ENCODE measurements at regions not wholly inside any gene's neighbourhood (a gene's known extent, or its start where the extent isn't known, plus 50 kb on each side); places are given as distances from the start of the nearest gene placed in this dataset.

DNA sequence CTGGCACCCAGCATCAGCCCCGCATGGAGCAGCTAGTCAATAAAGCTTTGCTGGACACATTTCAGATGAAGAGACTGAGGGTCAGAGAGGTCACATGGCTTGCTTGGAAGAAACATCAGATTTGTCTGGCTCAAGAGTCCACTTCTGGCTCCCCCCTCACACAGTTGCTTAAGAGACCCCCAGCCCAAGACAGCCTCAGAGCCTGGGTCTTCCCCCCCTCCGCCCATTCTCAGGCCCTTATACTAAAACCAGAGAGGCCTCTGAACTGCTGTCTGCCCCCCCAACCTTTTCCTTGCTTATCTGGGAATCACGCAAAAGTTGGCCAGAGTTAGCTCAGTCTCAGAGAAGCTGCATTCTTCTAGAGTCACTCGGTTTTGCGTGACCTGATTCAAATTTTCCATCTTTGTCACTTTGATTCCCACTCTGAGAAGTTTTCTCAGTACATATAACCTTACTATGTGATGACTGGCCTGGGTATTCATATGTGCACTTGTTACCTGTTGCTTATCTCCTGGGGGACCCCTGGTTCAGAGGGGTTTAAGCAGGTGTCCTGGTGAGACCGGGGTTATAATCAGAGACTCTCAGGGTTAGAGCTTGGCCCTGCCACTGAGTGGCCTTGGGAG lies 145.4 kb upstream of the IER5L start:
- DNase-seq: no peak

GRCh38 chr9:129322641-129323375 lies 144.7 kb upstream of the IER5L start:
- DNase-seq: no peak

DNA sequence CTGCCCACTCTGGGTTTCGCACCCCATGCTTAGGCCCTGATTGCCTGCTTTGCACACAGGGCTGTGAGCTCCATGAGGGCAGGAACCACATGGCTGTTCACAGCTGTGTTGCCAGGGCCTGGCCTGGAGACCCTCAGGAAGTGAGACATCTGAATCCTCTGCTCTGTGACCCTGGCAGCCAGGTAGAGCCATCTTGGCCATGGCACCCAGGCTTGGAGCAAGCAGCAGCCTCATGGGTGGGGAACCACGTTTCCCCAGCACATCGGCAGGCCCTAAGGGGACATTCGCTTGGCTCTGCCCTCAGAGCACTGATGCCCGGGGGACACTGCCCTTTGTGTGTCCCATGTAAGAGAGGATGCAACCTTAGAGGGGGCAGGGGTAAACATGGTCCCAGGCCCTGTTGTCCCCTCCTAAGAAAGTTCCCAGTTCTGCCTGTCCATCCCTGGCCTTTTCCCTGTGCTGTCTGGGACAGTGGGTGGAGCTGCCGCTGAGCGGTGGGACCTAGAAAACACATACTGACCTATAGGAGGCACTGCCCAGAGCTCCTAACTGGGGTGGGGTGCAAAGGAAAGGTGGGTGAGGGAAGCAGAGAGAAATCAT lies 144.1 kb upstream of the IER5L start:
- no peak for DNase-seq

DNA sequence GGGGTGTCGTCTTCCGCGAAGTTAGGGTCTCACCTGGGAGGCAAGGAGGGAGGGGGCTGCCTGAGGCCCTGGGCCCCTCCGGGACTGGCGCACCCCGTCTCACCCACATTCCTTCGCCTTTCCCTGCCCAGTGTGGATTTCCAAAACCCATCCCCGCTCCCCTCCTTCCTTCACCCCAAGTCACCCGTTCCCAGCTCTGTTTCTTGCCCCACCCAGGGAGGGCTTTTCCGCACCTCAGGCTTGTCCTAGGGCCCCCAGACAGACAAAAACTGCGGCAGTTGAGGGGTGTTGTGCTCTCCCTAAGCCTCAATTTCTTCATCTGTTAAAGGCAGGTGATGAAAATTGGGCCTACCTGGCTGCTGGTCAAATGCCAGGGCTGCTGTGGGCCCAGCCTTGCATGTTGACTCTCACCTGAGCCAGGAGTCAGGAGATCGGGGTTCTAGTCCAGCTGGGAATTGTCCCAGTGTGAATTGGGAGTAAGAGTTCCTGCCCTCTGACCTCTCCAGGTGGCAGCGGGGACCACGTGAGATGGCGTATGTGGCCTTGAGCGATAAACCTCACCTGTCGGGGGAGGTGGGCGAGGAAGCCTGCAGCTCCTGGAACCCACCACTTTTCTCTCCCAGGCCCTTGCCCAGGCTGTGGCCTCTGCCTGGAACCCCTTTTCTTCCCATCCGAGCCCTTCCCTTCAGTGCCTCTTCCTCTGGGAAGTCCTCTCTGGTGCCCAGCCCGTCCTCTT lies 143.4 kb upstream of the IER5L start:
- DNase-seq: no peak

GRCh38 chr9:129320575-129321285 lies 142.7 kb upstream of the IER5L start:
- peak; percentile 91 for DNase-seq

DNA sequence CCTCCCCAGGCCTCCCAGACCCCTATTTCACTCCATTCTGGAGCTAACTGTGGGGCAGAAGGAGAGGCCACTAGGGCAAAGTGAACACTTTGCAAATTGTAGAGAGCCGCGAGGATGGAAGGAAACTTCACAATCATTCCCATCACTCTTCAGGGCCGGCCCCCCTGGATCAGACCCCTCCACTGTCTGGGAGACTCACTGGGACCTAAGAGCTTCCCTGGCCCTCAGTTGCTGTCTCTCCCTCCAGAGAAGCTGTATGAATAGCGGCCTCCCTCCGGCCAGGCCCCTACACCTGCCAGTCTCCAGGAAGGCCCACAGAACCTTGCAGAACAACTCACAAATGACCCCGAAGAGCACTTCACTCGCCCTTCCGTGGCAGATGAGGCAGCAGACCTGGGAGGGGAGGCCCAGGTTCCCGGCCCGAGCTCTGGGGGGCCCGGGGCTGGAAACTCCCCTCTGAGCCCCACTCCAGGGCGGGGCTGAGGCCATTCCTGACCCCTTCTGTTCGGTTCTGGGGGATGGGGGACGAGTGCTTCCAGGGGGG lies 141.9 kb upstream of the IER5L start:
- peak; percentile 61 for DNase-seq

DNA sequence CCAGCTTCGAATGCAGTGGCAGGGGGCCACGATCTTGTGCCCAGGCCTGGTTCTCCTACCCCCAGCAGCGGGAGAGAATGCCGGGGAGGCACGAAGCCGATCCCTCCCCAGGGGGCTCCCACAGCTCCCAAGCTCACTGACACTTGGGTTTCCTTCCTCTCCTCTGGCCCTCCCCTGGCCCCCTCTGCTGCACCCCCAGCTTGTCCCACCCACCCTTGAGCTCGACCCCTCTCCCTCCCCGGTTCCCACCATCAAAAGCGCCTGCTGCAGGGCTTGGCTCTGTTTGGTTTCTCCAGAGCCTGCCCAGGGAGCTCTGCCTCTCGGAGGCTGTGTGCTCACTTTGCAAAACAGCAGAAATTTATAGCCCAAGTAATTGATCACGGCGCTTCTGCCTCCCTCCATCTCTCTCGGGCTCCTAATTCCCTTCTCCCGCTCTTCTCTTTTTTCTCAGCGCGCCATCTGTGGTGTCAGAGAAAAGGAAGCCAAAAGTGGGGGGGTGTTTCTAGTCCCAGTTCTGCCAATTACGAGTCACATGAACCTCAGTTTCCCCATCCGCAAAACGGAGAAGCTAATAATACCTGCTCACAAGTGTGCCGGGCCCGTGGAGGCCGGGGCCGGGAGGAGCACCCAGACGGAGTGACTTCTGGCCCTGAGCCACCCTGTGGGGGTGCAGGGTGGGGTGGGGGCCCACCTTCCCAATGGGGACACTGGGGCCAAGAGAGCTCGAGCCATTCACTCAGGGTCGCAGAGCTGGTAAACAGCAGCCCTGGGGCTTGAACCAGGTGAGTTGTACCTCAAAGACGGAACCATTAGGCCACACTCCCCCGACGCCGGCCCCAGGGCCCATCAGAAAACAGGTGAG lies 141.2 kb upstream of the IER5L start:
- no peak for DNase-seq

DNA sequence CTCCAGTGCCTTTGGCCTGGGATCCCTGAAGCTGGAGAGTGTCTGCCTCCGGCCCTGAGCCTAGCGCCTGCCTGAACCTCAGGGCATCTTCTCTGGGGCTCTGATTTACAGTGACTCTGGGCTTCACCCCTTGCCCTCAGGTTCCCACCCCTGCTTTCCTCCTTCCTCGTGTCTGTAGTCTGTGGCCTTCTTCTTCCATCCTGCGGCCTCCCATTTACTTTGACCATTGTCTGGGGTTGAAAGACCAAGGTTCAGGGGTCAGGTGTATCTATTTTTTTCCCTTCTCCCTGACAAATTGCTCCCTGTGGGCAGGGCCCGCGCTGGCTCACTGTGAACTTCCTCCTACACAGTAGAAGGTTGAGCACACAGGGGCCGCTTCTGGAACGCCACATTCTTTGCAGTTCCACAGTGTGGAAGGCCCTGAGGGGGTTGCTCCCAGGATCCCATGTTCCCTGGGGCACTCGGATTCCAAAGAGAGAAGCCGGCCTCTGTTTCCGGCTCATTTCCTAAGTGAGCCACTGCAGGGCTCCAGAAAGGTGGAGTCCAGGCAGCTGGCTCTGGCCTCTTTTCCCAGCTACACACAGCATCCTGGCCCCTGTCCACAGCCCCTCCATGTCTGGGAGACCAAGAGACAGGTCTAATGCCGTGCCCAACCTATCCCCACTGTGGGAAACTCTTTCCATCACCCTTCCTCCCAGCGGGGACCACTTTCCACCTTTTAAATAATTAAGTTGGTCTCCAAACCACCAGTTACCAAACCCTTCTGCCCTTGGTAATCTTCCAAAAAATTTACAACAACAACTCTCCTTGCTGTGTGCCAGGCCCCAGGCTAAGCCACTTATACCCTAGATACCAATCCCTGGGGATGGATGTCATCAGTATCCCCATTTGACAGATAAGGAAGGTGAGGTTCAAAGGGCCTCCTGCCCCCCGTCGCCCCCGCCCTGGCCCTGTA lies 140.3 kb upstream of the IER5L start:
- no peak for DNase-seq

GRCh38 chr9:129317179-129318011 lies 139.3 kb upstream of the IER5L start:
- DNase-seq: peak; percentile 75

GRCh38 chr9:129316281-129317030 lies 138.4 kb upstream of the IER5L start:
- no peak for DNase-seq

DNA sequence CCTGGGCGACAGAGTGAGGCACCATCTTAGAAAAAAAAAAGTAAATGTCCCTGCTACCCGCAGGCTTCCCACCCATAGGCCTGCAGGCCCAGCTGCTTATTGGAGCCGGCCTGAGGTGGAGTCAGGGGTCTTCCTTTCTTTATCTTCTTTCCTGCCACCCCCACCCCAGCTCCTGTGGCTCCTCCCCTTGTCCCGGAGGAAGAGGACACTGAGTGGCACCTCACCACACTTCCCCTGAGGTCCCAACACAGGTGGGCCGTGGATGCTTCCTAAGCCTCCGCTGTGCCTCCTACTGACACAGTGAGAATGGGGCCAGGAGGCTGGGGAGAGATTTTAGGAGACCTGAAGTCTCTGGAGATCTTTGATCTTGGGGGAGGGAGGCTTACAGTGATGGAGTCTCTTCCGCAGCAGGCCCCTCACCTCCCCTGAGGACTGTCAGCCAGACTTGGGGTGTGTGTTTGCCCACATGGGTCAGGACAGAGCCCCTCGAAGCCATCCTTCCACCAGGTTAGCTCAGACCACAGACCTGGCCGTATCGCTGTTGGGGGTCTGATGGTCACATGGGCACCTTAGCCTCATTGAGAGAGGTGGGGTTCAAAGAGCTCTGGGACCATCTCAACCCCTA lies 135.4 kb upstream of the IER5L start:
- no peak for DNase-seq

- DNase-seq: no peak
Measured at GRCh38 chr9:129312251-129313122, 134.4 kb upstream of the IER5L start.

- DNase-seq: peak; percentile 16
Measured at GRCh38 chr9:129311643-129312042, 133.6 kb upstream of the IER5L start.

- DNase-seq: no peak
Measured at GRCh38 chr9:129310666-129311350, 132.7 kb upstream of the IER5L start.

GRCh38 chr9:129309906-129310305 lies 131.8 kb upstream of the IER5L start:
- DNase-seq: no peak

GRCh38 chr9:129309041-129309430 lies 131.0 kb upstream of the IER5L start:
- no peak for DNase-seq
